OCI-LY7 (cell line): ENCODE measurements at regions not wholly inside any gene's neighbourhood (a gene's known extent, or its start where the extent isn't known, plus 50 kb on each side); places are given as distances from the start of the nearest gene placed in this dataset.

ENCODE experiments used
- BruUV-seq: library from RNA; stranded (reverse); fragments of 400-500 nt; replicated peaks from 2 replicates; lab custom pipeline; 2021; lab: Mats Ljungman, UMichigan
- CTCF ChIA-PET: fragments of 300-600 bp; sonication (Branson Sonifier 250); formaldehyde crosslinking; loops from one replicate; lab custom pipeline; 2022; ENCODE audit warnings: antibody characterized with exemption; ENCODE audit not compliant: unreplicated experiment; lab: Charles Lee
- POLR2A ChIA-PET: fragments of 300-600 bp; sonication (Branson Sonifier 250); formaldehyde crosslinking; loops from one replicate; lab custom pipeline; 2022; ENCODE audit warnings: antibody characterized with exemption; lab: Charles Lee
- DNase-seq: peaks from one replicate; pipeline ENCODE4 v3.0.0-alpha.2; 2015; ENCODE audit warnings: low spot score
- H2AFZ ChIP-seq: fragments of 200-600 bp; sonication (generic), shearing (Covaris generic); 2 replicates; pipeline ENCODE4 v1.6.1; 2014; ENCODE audit warnings: mild to moderate bottlenecking, antibody characterized with exemption, low read length, moderate library complexity
- H3K27ac ChIP-seq: fragments of 200-600 bp; sonication (generic); 2 replicates; pipeline ENCODE4 v1.5.1; 2014; ENCODE audit warnings: mixed run types, low read depth, mild to moderate bottlenecking, moderate library complexity, low read length, inconsistent platforms; ENCODE audit not compliant: poor library complexity, severe bottlenecking
- H3K36me3 ChIP-seq: fragments of 200-600 bp; sonication (generic); 2 replicates; pipeline ENCODE4 v1.6.1; 2014; ENCODE audit warnings: mild to moderate bottlenecking, antibody characterized with exemption, low read length, moderate library complexity, mixed read lengths; ENCODE audit not compliant: insufficient read depth
- H3K4me1 ChIP-seq: fragments of 200-600 bp; sonication (generic); 2 replicates; pipeline ENCODE4 v1.5.1; 2014; ENCODE audit warnings: mild to moderate bottlenecking, low read length; ENCODE audit not compliant: insufficient read depth, poor library complexity, severe bottlenecking
- H3K4me2 ChIP-seq: fragments of 200-600 bp; sonication (generic); 2 replicates; pipeline ENCODE4 v1.6.1; 2014; ENCODE audit warnings: mild to moderate bottlenecking, low read length
- H3K4me3 ChIP-seq: fragments of 200-600 bp; sonication (generic); 2 replicates; pipeline ENCODE4 v1.5.1; 2014; ENCODE audit warnings: mild to moderate bottlenecking, low read depth, low read length; ENCODE audit not compliant: poor library complexity, severe bottlenecking
- H3K79me2 ChIP-seq: fragments of 200-600 bp; sonication (generic); 2 replicates; pipeline ENCODE4 v1.6.1; 2016; ENCODE audit warnings: low read depth, mild to moderate bottlenecking, low read length, moderate library complexity, mixed read lengths; ENCODE audit not compliant: insufficient read depth
- H3K9me2 ChIP-seq: fragments of 200-600 bp; sonication (generic); 2 replicates; pipeline ENCODE4 v1.6.1; 2016; ENCODE audit warnings: mild to moderate bottlenecking, low read length, mixed read lengths; ENCODE audit not compliant: insufficient read depth
- H3K9me3 ChIP-seq: fragments of 200-600 bp; sonication (generic); 2 replicates; pipeline ENCODE4 v1.6.1; 2014; ENCODE audit warnings: mild to moderate bottlenecking, mixed run types, low read length, mixed read lengths
- H4K20me1 ChIP-seq: fragments of 200-600 bp; sonication (generic); 2 replicates; pipeline ENCODE4 v1.6.1; 2014; ENCODE audit warnings: mild to moderate bottlenecking, antibody characterized with exemption, low read length, moderate library complexity, mixed read lengths; ENCODE audit not compliant: insufficient read depth
- CTCF ChIP-seq: fragments of 200-600 bp; sonication (generic); conservative IDR thresholded peaks from 2 replicates; pipeline ENCODE4 v1.5.1; 2014; ENCODE audit warnings: mild to moderate bottlenecking, antibody characterized with exemption, low read length, moderate library complexity, mixed read lengths
- EZH2phosphoT487 ChIP-seq: fragments of 200-600 bp; sonication (generic); IDR thresholded peaks from 2 replicates; pipeline ENCODE4 v1.6.1; 2018; ENCODE audit warnings: low read depth, borderline replicate concordance, mild to moderate bottlenecking, mixed run types, antibody characterized with exemption, low read length, moderate library complexity, mixed read lengths
- intact Hi-C: fragments of 100-400 bp; cut with micrococcal nuclease; formaldehyde crosslinking; loops from one replicate; pipeline ENCODE4 v1.10.0; 2022; ENCODE audit not compliant: unreplicated experiment

GRCh38 chr4:138887741-138888140 is 127.8 kb upstream of the NOCT start:
- no peak overlapping the region for H3K4me2 ChIP-seq
- DNase-seq, result no peak
- BruUV-seq, result no TSS peak
- H3K36me3 ChIP-seq, result no peaks in the 10 kb centered on the region
- CTCF ChIA-PET, result no interaction called here
- intact Hi-C loops, result no loop called here
- H3K79me2 ChIP-seq, result no peaks in the 10 kb centered on the region
- TF ChIP-seq CTCF (no peak), EZH2phosphoT487 (no peak)
- POLR2A ChIA-PET, result no interaction called here
- no peaks in the 10 kb centered on the region for H3K9me2 ChIP-seq
- H2AFZ ChIP-seq, result no peak overlapping the region
- no peaks in the 10 kb centered on the region for H3K4me1 ChIP-seq
- H3K27ac ChIP-seq, result no peak overlapping the region
- H3K4me3 ChIP-seq, result no peak overlapping the region
- H4K20me1 ChIP-seq, result no peaks in the 10 kb centered on the region
- H3K9me3 ChIP-seq, result no peaks in the 10 kb centered on the region

- Histone ChIP-seq H3K36me3 (no peaks in the 10 kb centered on the region), H3K9me3 (no peaks in the 10 kb centered on the region), H3K79me2 (no peaks in the 10 kb centered on the region), H3K4me2 (no peak overlapping the region), H3K9me2 (no peaks in the 10 kb centered on the region), H3K27ac (no peak overlapping the region), H4K20me1 (no peaks in the 10 kb centered on the region), H3K4me1 (no peaks in the 10 kb centered on the region), H2AFZ (no peak overlapping the region), H3K4me3 (no peak overlapping the region)
- TF ChIP-seq CTCF (no peak), EZH2phosphoT487 (no peak)
- no TSS peak for BruUV-seq
- POLR2A ChIA-PET, result no interaction called here
- no peak for DNase-seq
- CTCF ChIA-PET, result no interaction called here
- intact Hi-C loops, result no loop called here
These were observed 128.2 kb upstream of the NOCT start for GRCh38 chr4:138887341-138887740.

- Histone ChIP-seq H3K27ac (no peak overlapping the region), H2AFZ (no peak overlapping the region), H3K79me2 (no peaks in the 10 kb centered on the region), H3K4me2 (no peak overlapping the region), H3K36me3 (no peaks in the 10 kb centered on the region), H3K9me3 (no peaks in the 10 kb centered on the region), H3K9me2 (no peaks in the 10 kb centered on the region), H4K20me1 (no peaks in the 10 kb centered on the region), H3K4me1 (no peaks in the 10 kb centered on the region), H3K4me3 (no peak overlapping the region)
- CTCF ChIA-PET, result no interaction called here
- POLR2A ChIA-PET, result interaction anchor here (0.6 kb wide), 2 partner anchors 45 to 1085 kb away, joined by 4 to 8 read pairs; no protein-coding TSS in a partner anchor
- no peak for DNase-seq
- intact Hi-C loops, result loop anchor here (10.0 kb wide), 1 partner anchor 1055 kb away; no protein-coding TSS in a partner anchor
- BruUV-seq, result no TSS peak
- TF ChIP-seq EZH2phosphoT487 (no peak), CTCF (no peak)
These were observed 135.8 kb upstream of the NOCT start for GRCh38 chr4:138879757-138880156.
